GM21390 (cell line): ENCODE measurements at regions not wholly inside any gene's neighbourhood (a gene's known extent, or its start where the extent isn't known, plus 50 kb on each side); places are given as distances from the start of the nearest gene placed in this dataset.
"Not testable (repeated sequence)": the region's sequence is repeated elsewhere in the genome, so short reads cannot be mapped to it uniquely, and the experiment has no call there.

Experiments used
- ATAC-seq: cut with Tn5 transposase; IDR thresholded peaks from one replicate; pipeline ENCODE4 v1.9.1; 2021; ENCODE audit not compliant: unreplicated experiment

- not testable (repeated sequence) for ATAC-seq
Observed at GRCh38 chr4:127379948-127380347, 252.8 kb upstream of the INTU start.

GRCh38 chr4:127383666-127384065 is 249.1 kb upstream of the INTU start:
- ATAC-seq, result no peak

- no peak for ATAC-seq
Observed at GRCh38 chr4:127394516-127394915, 238.2 kb upstream of the INTU start.

GRCh38 chr4:127400276-127400675 is 232.5 kb upstream of the INTU start:
- no peak for ATAC-seq

- peak; percentile 85 for ATAC-seq
Observed at GRCh38 chr4:127400731-127401346, 231.9 kb upstream of the INTU start.

GRCh38 chr4:127403471-127404084 is 229.2 kb upstream of the INTU start:
- no peak for ATAC-seq

GRCh38 chr4:127406187-127406586 is 226.6 kb upstream of the INTU start:
- no peak for ATAC-seq

GRCh38 chr4:127407572-127407971 is 225.2 kb upstream of the INTU start:
- not testable (repeated sequence) for ATAC-seq

- no peak for ATAC-seq
Observed at GRCh38 chr4:127410201-127410600, 222.6 kb upstream of the INTU start.

- no peak for ATAC-seq
Observed at GRCh38 chr4:127410644-127411043, 222.1 kb upstream of the INTU start.

GRCh38 chr4:127414951-127415606 is 217.7 kb upstream of the INTU start:
- no peak for ATAC-seq

- no peak for ATAC-seq
Observed at GRCh38 chr4:127416115-127416514, 216.6 kb upstream of the INTU start.

- no peak for ATAC-seq
Observed at GRCh38 chr4:127417885-127418535, 214.7 kb upstream of the INTU start.

GRCh38 chr4:127419431-127419830 is 213.3 kb upstream of the INTU start:
- ATAC-seq, result no peak

GRCh38 chr4:127421437-127421836 is 211.3 kb upstream of the INTU start:
- no peak for ATAC-seq

- ATAC-seq, result no peak
Observed at GRCh38 chr4:127425202-127425845, 207.4 kb upstream of the INTU start.

GRCh38 chr4:127425851-127426250 is 206.9 kb upstream of the INTU start:
- no peak for ATAC-seq

GRCh38 chr4:127441571-127441970 is 191.2 kb upstream of the INTU start:
- ATAC-seq, result no peak

- ATAC-seq, result no peak
Observed at GRCh38 chr4:127445471-127445870, 187.3 kb upstream of the INTU start.

GRCh38 chr4:127446427-127446885 is 186.3 kb upstream of the INTU start:
- ATAC-seq, result no peak

GRCh38 chr4:127448986-127449385 is 183.8 kb upstream of the INTU start:
- ATAC-seq, result no peak
